ENCODE measurements at regions not wholly inside any gene's neighbourhood (a gene's known extent, or its start where the extent isn't known, plus 50 kb on each side); places are given as distances from the start of the nearest gene placed in this dataset.

DNA sequence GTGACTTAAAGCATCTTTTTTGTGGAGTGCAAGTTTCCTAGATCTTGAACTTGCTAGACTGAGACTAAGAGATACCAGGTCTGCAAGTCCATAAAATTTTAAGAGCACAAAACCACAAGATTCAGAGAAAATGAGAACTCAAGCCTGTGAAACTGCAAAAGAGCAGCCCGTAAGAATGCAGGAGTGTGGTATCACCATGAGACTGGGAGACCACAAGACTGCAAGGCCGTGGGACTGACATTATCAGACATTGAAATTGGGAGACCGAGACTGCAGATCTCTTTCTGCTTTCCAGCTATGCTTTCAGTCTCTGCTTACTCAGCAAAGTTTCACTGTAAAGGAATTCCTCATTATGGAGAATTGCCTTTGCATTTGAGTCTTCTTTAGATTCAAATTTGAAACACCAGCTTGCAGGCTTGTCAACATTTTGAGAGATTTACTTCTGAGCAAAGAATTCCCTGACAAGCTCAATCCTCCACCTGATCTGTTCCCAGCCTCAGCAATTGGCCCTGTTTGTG, 621.2 kb downstream of the KCNA4 start:
- intact Hi-C loops (cut with micrococcal nuclease): no loop called here
- no peak overlapping the region for H2AFZ ChIP-seq (ENCODE audit: insufficient read depth, low read depth, low read length, poor library complexity, severe bottlenecking)

DNA sequence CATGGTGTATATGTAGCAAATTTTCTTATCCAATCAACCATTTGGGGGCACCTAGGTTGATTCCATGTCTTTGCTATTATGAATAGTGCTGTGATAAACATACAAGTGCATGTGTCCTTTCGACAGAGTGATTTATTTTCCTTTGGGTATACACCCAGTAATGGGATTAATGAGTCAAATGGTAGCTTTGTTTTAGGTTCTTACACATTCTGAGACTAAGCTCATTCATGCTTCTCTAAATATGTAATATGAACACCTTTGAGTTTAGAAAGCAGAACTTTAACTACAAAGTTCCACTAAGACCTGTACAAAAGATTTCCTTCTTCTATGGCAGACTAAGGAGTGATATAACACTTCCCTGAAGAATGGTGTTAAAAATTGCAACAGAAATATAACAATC, 627.0 kb downstream of the KCNA4 start:
- Mint-ChIP-seq H3K27ac (no peak overlapping the region), H3K9me3 (ENCODE audit: insufficient read depth) (no peaks in the 10 kb centered on the region), H3K27me3 (no peaks in the 10 kb centered on the region), H3K4me1 (no peaks in the 10 kb centered on the region), H3K4me3 (no peak overlapping the region)
- intact Hi-C loops (cut with micrococcal nuclease): no loop called here
- no CpG with 5 or more reads among the region's 1 CpG for WGBS (ENCODE audit: insufficient coverage)
- no peak overlapping the region for H3K4me2 ChIP-seq (replicated peaks; ENCODE audit: low read depth, low read length, poor library complexity, severe bottlenecking)
- ATAC-seq (ENCODE audit: low read depth) (no peak), DNase-seq (no peak)
- no peak overlapping the region for H2AFZ ChIP-seq (ENCODE audit: insufficient read depth, low read depth, low read length, poor library complexity, severe bottlenecking)
- no peak overlapping the region for H3K4me3 ChIP-seq (ENCODE audit: control extremely low read depth in 1 of 5, extremely low read depth in 1 of 5, insufficient read depth in 1 of 5, low read depth in 2 of 5, low read length in 4 of 5)
- no peaks in the 10 kb centered on the region for H3K36me3 ChIP-seq (replicated peaks in 1 of 2; ENCODE audit: control extremely low read depth in 1 of 2, control insufficient read depth in 1 of 2, extremely low read depth in 1 of 2, insufficient read depth in 2 of 2, low read length in 1 of 2)
- H3K9ac ChIP-seq (ENCODE audit: low read length): no peak overlapping the region
- peaks cover 0 to 3% (median 0%) of the 10 kb centered on the region in 3 donors for H3K9me3 ChIP-seq (ENCODE audit: control extremely low read depth in 1 of 3, control insufficient read depth in 2 of 3, insufficient read depth in 1 of 3, low read length in 2 of 3)
- ChIA-PET CTCF (no interaction called here), POLR2A (no interaction called here)
- H3K27ac ChIP-seq (ENCODE audit: low read length in 2 of 2): no peak overlapping the region
- H4K20me1 ChIP-seq (ENCODE audit: control insufficient read depth, insufficient read depth, low read length, poor library complexity, severe bottlenecking): no peaks in the 10 kb centered on the region
- H3K79me2 ChIP-seq (ENCODE audit: control insufficient read depth, insufficient read depth, low read length): no peaks in the 10 kb centered on the region
- no peaks in the 10 kb centered on the region for H3K4me1 ChIP-seq (ENCODE audit: control insufficient read depth in 2 of 2, insufficient read depth in 2 of 2, low read length in 2 of 2)
- TF ChIP-seq, protein P1, sequence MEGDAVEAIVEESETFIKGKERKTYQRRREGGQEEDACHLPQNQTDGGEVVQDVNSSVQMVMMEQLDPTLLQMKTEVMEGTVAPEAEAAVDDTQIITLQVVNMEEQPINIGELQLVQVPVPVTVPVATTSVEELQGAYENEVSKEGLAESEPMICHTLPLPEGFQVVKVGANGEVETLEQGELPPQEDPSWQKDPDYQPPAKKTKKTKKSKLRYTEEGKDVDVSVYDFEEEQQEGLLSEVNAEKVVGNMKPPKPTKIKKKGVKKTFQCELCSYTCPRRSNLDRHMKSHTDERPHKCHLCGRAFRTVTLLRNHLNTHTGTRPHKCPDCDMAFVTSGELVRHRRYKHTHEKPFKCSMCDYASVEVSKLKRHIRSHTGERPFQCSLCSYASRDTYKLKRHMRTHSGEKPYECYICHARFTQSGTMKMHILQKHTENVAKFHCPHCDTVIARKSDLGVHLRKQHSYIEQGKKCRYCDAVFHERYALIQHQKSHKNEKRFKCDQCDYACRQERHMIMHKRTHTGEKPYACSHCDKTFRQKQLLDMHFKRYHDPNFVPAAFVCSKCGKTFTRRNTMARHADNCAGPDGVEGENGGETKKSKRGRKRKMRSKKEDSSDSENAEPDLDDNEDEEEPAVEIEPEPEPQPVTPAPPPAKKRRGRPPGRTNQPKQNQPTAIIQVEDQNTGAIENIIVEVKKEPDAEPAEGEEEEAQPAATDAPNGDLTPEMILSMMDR (IDR thresholded peaks at IDR 0.05): no peak
- TF ChIP-seq EZH2 (IDR thresholded peaks at IDR 0.05; ENCODE audit: borderline replicate concordance, insufficient read depth, low read depth, low read length, poor library complexity, severe bottlenecking): no peak
- no peaks in the 10 kb centered on the region for H3K27me3 ChIP-seq (replicated peaks in 1 of 4; ENCODE audit: control extremely low read depth in 1 of 4, control insufficient read depth in 3 of 4, insufficient read depth in 4 of 4, low read length in 3 of 4)

More for the DNA sequence above, 621.2 kb downstream of the KCNA4 start:
- Histone ChIP-seq H3K9me3 (ENCODE audit: control extremely low read depth in 1 of 3, control insufficient read depth in 2 of 3, insufficient read depth in 1 of 3, low read length in 2 of 3) (peaks cover 0 to 3% (median 0%) of the 10 kb centered on the region in 3 donors), H3K27ac (ENCODE audit: low read length in 2 of 2) (no peak overlapping the region), H4K20me1 (ENCODE audit: control insufficient read depth, insufficient read depth, low read length, poor library complexity, severe bottlenecking) (no peaks in the 10 kb centered on the region), H3K4me3 (ENCODE audit: control extremely low read depth in 1 of 5, extremely low read depth in 1 of 5, insufficient read depth in 1 of 5, low read depth in 2 of 5, low read length in 4 of 5) (no peak overlapping the region), H3K9ac (ENCODE audit: low read length) (no peak overlapping the region), H3K4me2 (replicated peaks; ENCODE audit: low read depth, low read length, poor library complexity, severe bottlenecking) (no peak overlapping the region), H3K36me3 (replicated peaks in 1 of 2; ENCODE audit: control extremely low read depth in 1 of 2, control insufficient read depth in 1 of 2, extremely low read depth in 1 of 2, insufficient read depth in 2 of 2, low read length in 1 of 2) (no peaks in the 10 kb centered on the region), H3K27me3 (replicated peaks in 1 of 4; ENCODE audit: control extremely low read depth in 1 of 4, control insufficient read depth in 3 of 4, insufficient read depth in 4 of 4, low read length in 3 of 4) (no peaks in the 10 kb centered on the region), H3K79me2 (ENCODE audit: control insufficient read depth, insufficient read depth, low read length) (no peaks in the 10 kb centered on the region), H3K4me1 (ENCODE audit: control insufficient read depth in 2 of 2, insufficient read depth in 2 of 2, low read length in 2 of 2) (no peaks in the 10 kb centered on the region)
- Mint-ChIP-seq H3K9me3 (ENCODE audit: insufficient read depth) (peaks cover 2% of the 10 kb centered on the region), H3K27me3 (no peaks in the 10 kb centered on the region), H3K27ac (no peak overlapping the region), H3K4me3 (no peak overlapping the region), H3K4me1 (no peaks in the 10 kb centered on the region)
- TF ChIP-seq EZH2 (IDR thresholded peaks at IDR 0.05; ENCODE audit: borderline replicate concordance, insufficient read depth, low read depth, low read length, poor library complexity, severe bottlenecking): no peak
- TF ChIP-seq, protein P1 (IDR thresholded peaks at IDR 0.05): no peak
- ChIA-PET POLR2A (no interaction called here), CTCF (no interaction called here)
- 53% methylated on average over 3 of the region's 3 CpGs for WGBS (ENCODE audit: insufficient coverage)
- DNase-seq (no peak), ATAC-seq (ENCODE audit: low read depth) (no peak)

Measured in B cell (primary cell).